ENCODE measurements at regions not wholly inside any gene's neighbourhood (a gene's known extent, or its start where the extent isn't known, plus 50 kb on each side); places are given as distances from the start of the nearest gene placed in this dataset.
A peak's percentile ranks its signal among the peaks of the same experiment; 100 is the strongest.

- H4K91ac ChIP-seq (ENCODE audit: low read length), result no peak overlapping the region
- H2BK12ac ChIP-seq (ENCODE audit: low read length in 2 of 2), result no peak overlapping the region
- no peak overlapping the region for H3K4me3 ChIP-seq (ENCODE audit: insufficient read depth in 1 of 2, low read depth in 1 of 2, low read length in 2 of 2)
- no peaks in the 10 kb centered on the region for H3K36me3 ChIP-seq (ENCODE audit: control insufficient read depth in 1 of 2, insufficient read depth in 2 of 2, low read depth in 1 of 2, low read length in 2 of 2)
- H3K14ac ChIP-seq (ENCODE audit: low read length in 2 of 2), result no peak overlapping the region
- no peak overlapping the region for H3K9ac ChIP-seq (ENCODE audit: low read length)
- H4K8ac ChIP-seq (ENCODE audit: low read length), result no peak overlapping the region
- H3K18ac ChIP-seq (ENCODE audit: low read depth in 1 of 2, low read length in 2 of 2), result no peak overlapping the region
- H3K23ac ChIP-seq (ENCODE audit: low read length in 2 of 2), result no peak overlapping the region
- H2AFZ ChIP-seq (ENCODE audit: low read depth, low read length), result no peak overlapping the region
- no peaks in the 10 kb centered on the region for H3K79me1 ChIP-seq (replicated peaks; ENCODE audit: low read length, poor library complexity, severe bottlenecking)
- H2AK5ac ChIP-seq (ENCODE audit: low read length, severe bottlenecking), result no peak overlapping the region
- H3K4me1 ChIP-seq (ENCODE audit: control insufficient read depth, insufficient read depth, low read depth, low read length), result peaks cover 18% of the 10 kb centered on the region
- no peak overlapping the region for H2BK120ac ChIP-seq (ENCODE audit: low read depth, low read length)
- no peak for DNase-seq
- no peaks in the 10 kb centered on the region for H3K9me3 ChIP-seq (ENCODE audit: control insufficient read depth, low read length)
- 88% methylated on average over 11 of the region's 13 CpGs for WGBS
- H3K27ac ChIP-seq (ENCODE audit: low read length, poor library complexity, severe bottlenecking), result no peak overlapping the region
- H3K4me2 ChIP-seq (ENCODE audit: low read length, poor library complexity, severe bottlenecking), result no peak overlapping the region
- peaks cover 25 to 36% of the 10 kb centered on the region in 2 experiments for H3K27me3 ChIP-seq (ENCODE audit: control insufficient read depth in 1 of 2, insufficient read depth in 1 of 2, low read length in 2 of 2)
- H2BK5ac ChIP-seq (ENCODE audit: low read depth, low read length, poor library complexity, severe bottlenecking), result no peak overlapping the region
- H2BK15ac ChIP-seq (ENCODE audit: low read depth, poor library complexity, severe bottlenecking), result no peak overlapping the region
- H3K4ac ChIP-seq (ENCODE audit: low read depth in 1 of 2, low read length in 2 of 2), result no peak overlapping the region
Measured at GRCh38 chr9:89664896-89665329, 60.1 kb downstream of the GADD45G start.

- WGBS, result 88% methylated on average over 7 of the region's 7 CpGs
- Histone ChIP-seq H2BK15ac (ENCODE audit: low read depth, poor library complexity, severe bottlenecking) (no peak overlapping the region), H3K4ac (ENCODE audit: low read depth in 1 of 2, low read length in 2 of 2) (no peak overlapping the region), H3K23ac (ENCODE audit: low read length in 2 of 2) (no peak overlapping the region), H2BK120ac (ENCODE audit: low read depth, low read length) (no peak overlapping the region), H3K14ac (ENCODE audit: low read length in 2 of 2) (no peak overlapping the region), H4K91ac (ENCODE audit: low read length) (no peak overlapping the region), H3K4me3 (ENCODE audit: insufficient read depth in 1 of 2, low read depth in 1 of 2, low read length in 2 of 2) (no peak overlapping the region), H2BK5ac (ENCODE audit: low read depth, low read length, poor library complexity, severe bottlenecking) (no peak overlapping the region), H3K27ac (ENCODE audit: low read length, poor library complexity, severe bottlenecking) (no peak overlapping the region), H3K36me3 (ENCODE audit: control insufficient read depth in 1 of 2, insufficient read depth in 2 of 2, low read depth in 1 of 2, low read length in 2 of 2) (no peaks in the 10 kb centered on the region), H3K4me2 (ENCODE audit: low read length, poor library complexity, severe bottlenecking) (no peak overlapping the region), H2AFZ (ENCODE audit: low read depth, low read length) (no peak overlapping the region), H3K9me3 (ENCODE audit: control insufficient read depth, low read length) (no peaks in the 10 kb centered on the region), H3K18ac (ENCODE audit: low read depth in 1 of 2, low read length in 2 of 2) (no peak overlapping the region), H3K27me3 (ENCODE audit: control insufficient read depth in 1 of 2, insufficient read depth in 1 of 2, low read length in 2 of 2) (peaks cover 22 to 23% of the 10 kb centered on the region in 2 experiments), H3K9ac (ENCODE audit: low read length) (no peak overlapping the region), H3K4me1 (ENCODE audit: control insufficient read depth, insufficient read depth, low read depth, low read length) (peaks cover 24% of the 10 kb centered on the region), H3K79me1 (replicated peaks; ENCODE audit: low read length, poor library complexity, severe bottlenecking) (no peaks in the 10 kb centered on the region), H2AK5ac (ENCODE audit: low read length, severe bottlenecking) (no peak overlapping the region), H4K8ac (ENCODE audit: low read length) (no peak overlapping the region), H2BK12ac (ENCODE audit: low read length in 2 of 2) (no peak overlapping the region)
- DNase-seq, result no peak
Measured at GRCh38 chr9:89666364-89666763, 61.6 kb downstream of the GADD45G start.

GRCh38 chr9:89666950-89667349 lies 62.1 kb downstream of the GADD45G start:
- Histone ChIP-seq H2AFZ (ENCODE audit: low read depth, low read length) (no peak overlapping the region), H2AK5ac (ENCODE audit: low read length, severe bottlenecking) (no peak overlapping the region), H3K9ac (ENCODE audit: low read length) (no peak overlapping the region), H3K23ac (ENCODE audit: low read length in 2 of 2) (no peak overlapping the region), H3K18ac (ENCODE audit: low read depth in 1 of 2, low read length in 2 of 2) (no peak overlapping the region), H3K27ac (ENCODE audit: low read length, poor library complexity, severe bottlenecking) (no peak overlapping the region), H3K9me3 (ENCODE audit: control insufficient read depth, low read length) (no peaks in the 10 kb centered on the region), H4K91ac (ENCODE audit: low read length) (no peak overlapping the region), H2BK15ac (ENCODE audit: low read depth, poor library complexity, severe bottlenecking) (no peak overlapping the region), H3K4me2 (ENCODE audit: low read length, poor library complexity, severe bottlenecking) (no peak overlapping the region), H4K8ac (ENCODE audit: low read length) (no peak overlapping the region), H3K36me3 (ENCODE audit: control insufficient read depth in 1 of 2, insufficient read depth in 2 of 2, low read depth in 1 of 2, low read length in 2 of 2) (no peaks in the 10 kb centered on the region), H3K4me3 (ENCODE audit: insufficient read depth in 1 of 2, low read depth in 1 of 2, low read length in 2 of 2) (no peak overlapping the region), H2BK120ac (ENCODE audit: low read depth, low read length) (no peak overlapping the region), H3K14ac (ENCODE audit: low read length in 2 of 2) (no peak overlapping the region), H2BK5ac (ENCODE audit: low read depth, low read length, poor library complexity, severe bottlenecking) (no peak overlapping the region), H3K4me1 (ENCODE audit: control insufficient read depth, insufficient read depth, low read depth, low read length) (peaks cover 20% of the 10 kb centered on the region), H3K4ac (ENCODE audit: low read depth in 1 of 2, low read length in 2 of 2) (no peak overlapping the region), H2BK12ac (ENCODE audit: low read length in 2 of 2) (peak overlapping the region in 1 of 2 experiments; percentile 25), H3K27me3 (ENCODE audit: control insufficient read depth in 1 of 2, insufficient read depth in 1 of 2, low read length in 2 of 2) (peaks cover 20 to 23% of the 10 kb centered on the region in 2 experiments), H3K79me1 (replicated peaks; ENCODE audit: low read length, poor library complexity, severe bottlenecking) (no peaks in the 10 kb centered on the region)
- 93% methylated on average over 5 of the region's 6 CpGs for WGBS
- no peak for DNase-seq

- Histone ChIP-seq H3K4me2 (ENCODE audit: low read length, poor library complexity, severe bottlenecking) (no peak overlapping the region), H3K18ac (ENCODE audit: low read depth in 1 of 2, low read length in 2 of 2) (no peak overlapping the region), H3K4ac (ENCODE audit: low read depth in 1 of 2, low read length in 2 of 2) (no peak overlapping the region), H3K14ac (ENCODE audit: low read length in 2 of 2) (no peak overlapping the region), H3K4me1 (ENCODE audit: control insufficient read depth, insufficient read depth, low read depth, low read length) (peaks cover 14% of the 10 kb centered on the region), H4K91ac (ENCODE audit: low read length) (no peak overlapping the region), H3K4me3 (ENCODE audit: insufficient read depth in 1 of 2, low read depth in 1 of 2, low read length in 2 of 2) (no peak overlapping the region), H3K23ac (ENCODE audit: low read length in 2 of 2) (no peak overlapping the region), H4K8ac (ENCODE audit: low read length) (no peak overlapping the region), H3K9me3 (ENCODE audit: control insufficient read depth, low read length) (no peaks in the 10 kb centered on the region), H2AK5ac (ENCODE audit: low read length, severe bottlenecking) (no peak overlapping the region), H2AFZ (ENCODE audit: low read depth, low read length) (no peak overlapping the region), H2BK120ac (ENCODE audit: low read depth, low read length) (no peak overlapping the region), H2BK15ac (ENCODE audit: low read depth, poor library complexity, severe bottlenecking) (no peak overlapping the region), H2BK12ac (ENCODE audit: low read length in 2 of 2) (no peak overlapping the region), H3K36me3 (ENCODE audit: control insufficient read depth in 1 of 2, insufficient read depth in 2 of 2, low read depth in 1 of 2, low read length in 2 of 2) (no peaks in the 10 kb centered on the region), H3K9ac (ENCODE audit: low read length) (no peak overlapping the region), H3K27me3 (ENCODE audit: control insufficient read depth in 1 of 2, insufficient read depth in 1 of 2, low read length in 2 of 2) (peaks cover 23 to 26% of the 10 kb centered on the region in 2 experiments), H2BK5ac (ENCODE audit: low read depth, low read length, poor library complexity, severe bottlenecking) (no peak overlapping the region), H3K79me1 (replicated peaks; ENCODE audit: low read length, poor library complexity, severe bottlenecking) (no peaks in the 10 kb centered on the region), H3K27ac (ENCODE audit: low read length, poor library complexity, severe bottlenecking) (no peak overlapping the region)
- no peak for DNase-seq
- WGBS, result 75% methylated on average over 8 of the region's 8 CpGs
Measured at GRCh38 chr9:89667726-89668125, 62.9 kb downstream of the GADD45G start.
